GM19328 (cell line): ENCODE measurements at regions not wholly inside any gene's neighbourhood (a gene's known extent, or its start where the extent isn't known, plus 50 kb on each side); places are given as distances from the start of the nearest gene placed in this dataset.

ENCODE experiments used
- ATAC-seq: cut with Tn5 transposase; IDR thresholded peaks from one replicate; pipeline ENCODE4 v1.9.1; 2021; ENCODE audit warnings: mild to moderate bottlenecking, moderate library complexity; ENCODE audit not compliant: unreplicated experiment

DNA sequence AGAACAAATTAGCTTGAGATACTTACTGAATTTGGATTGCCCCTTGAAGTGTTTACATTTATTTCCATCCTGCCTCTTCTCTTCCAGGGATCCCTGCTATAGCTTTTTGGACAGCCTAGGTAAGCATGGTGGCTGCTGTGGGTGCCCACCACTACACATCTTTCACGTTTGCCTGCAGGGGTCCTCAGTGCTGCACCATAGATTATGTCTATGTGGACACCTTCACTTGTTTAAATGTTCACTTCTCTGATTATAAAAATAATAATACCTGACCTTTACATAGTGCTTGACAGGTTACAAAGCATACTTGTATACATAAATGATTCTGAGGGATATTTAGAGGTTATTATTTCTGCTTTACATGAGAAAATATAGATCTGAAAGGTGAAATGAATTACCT, 67.9 kb upstream of the SLC4A4 start:
- peak; percentile 50 for ATAC-seq

DNA sequence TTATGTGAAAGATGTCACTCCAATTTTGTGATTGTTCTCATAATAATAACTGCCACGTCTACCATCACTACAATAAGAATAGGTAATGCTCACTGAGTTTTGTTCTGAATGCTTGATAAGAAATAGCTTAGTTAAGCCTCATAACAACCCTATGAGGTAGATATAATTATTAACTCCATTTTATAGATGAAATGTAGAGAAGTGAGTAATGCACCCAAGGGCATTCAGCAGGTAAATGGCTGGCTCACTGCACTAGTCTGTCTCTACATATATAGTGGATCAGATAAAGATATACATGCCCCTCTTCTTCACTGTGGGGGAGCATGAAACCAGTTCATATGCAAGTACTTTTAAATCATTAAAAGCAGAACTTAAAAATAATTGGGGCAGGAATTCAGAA, 65.8 kb upstream of the SLC4A4 start:
- no peak for ATAC-seq

DNA sequence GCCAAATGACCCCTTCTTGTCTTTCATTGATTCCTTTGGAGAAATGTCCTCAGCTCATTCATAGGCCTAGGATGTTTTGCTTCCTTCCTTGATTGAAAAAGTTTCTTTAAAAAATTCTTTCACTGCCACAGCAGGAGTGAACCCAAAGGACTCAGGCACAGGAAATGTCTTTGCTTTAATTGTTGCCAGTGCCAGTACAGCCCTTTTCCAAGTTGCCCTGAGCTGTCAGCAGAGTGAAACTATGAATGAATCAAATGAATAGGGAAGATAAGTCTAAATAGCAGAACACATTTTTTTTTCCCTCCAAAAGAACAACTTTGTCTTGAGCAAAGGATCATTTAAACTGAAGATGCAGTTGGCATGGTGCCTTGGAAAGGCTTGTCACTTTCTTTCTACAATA, 63.8 kb upstream of the SLC4A4 start:
- no peak for ATAC-seq

DNA sequence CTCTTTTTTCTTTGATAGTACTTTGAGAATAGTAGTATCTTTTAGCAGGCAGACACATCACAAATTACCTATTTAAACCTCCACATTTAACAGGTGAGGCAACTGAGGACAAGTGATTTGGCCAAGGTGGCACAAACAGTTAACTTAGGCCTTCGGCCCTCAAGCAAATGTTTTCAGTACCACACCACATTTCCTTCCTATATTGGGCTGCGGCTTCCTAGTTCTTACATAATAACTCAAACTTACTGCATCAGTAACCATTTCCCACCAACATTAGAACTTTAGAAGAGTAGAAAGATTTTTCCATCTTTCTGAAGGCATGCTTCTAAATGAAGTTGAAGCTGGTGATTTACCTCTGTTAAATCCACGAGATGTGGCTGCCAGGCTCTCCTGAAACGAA, 63.2 kb upstream of the SLC4A4 start:
- no peak for ATAC-seq

DNA sequence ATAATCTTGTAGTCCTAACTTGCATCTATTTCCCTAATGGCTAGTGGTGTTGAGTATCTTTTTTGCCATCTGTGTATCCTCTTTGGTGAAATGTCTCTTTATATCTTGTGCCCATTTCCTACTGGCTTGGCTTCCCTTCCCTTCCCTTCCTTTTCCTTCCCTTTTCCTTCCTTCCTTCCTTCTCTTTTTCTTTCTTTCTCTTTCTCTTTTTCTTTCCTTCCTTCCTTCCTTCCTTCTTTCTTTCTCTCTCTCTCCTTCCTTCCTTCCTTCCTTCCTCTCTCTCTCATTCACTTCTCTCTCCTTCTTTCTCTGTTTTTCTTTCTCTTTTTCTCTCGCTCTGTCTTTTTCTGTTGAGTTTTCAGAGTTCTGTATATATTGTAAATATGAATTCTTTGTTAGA, 61.5 kb upstream of the SLC4A4 start:
- no peak for ATAC-seq

DNA sequence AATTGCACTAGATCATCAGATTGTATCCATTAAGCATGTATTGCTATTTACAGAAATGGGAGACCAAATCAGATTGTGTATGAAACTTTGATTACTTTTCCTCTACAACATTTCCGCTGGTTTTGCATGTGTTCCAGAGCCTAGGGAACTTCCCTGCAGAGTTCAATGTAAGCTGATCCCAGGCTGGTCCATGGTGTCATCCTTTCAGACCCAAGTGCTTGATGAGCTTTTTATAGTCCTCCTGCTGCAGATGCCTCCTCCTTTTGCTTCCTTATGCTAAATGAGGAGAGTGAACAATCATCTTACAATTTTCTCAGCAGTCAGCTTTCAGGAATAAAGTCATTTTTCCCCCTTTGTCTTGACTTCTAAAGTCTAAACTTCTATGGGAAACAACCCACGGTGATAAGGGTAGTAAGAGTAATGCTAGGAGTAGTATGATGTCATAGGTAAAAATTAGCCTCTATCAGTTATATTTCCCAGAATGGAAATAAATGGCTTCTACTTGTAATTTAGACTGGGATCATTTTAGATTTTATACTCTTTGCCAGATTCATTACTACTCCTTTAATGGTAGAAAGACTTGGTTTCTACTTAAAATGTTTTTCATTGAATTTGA, 55.1 kb upstream of the SLC4A4 start:
- no peak for ATAC-seq

DNA sequence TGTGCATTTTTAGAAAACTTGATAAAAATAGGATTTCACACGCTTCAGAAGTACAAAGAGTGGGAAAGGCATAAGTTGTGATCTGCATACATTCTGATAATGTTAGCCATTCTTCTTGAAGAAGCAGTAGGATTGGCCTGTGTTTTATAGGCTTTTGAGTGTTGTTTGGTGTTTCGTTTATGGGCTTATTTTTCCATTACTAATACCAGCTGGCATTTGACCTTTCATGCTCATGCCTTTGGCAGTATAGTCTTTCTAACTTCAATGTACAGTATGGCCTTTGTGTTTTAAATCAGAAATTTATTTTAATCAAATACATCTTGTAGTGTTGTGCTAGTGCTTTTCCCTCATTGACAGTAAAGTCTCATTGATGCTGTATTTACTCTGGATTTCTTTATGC, 51.5 kb upstream of the SLC4A4 start:
- no peak for ATAC-seq

DNA sequence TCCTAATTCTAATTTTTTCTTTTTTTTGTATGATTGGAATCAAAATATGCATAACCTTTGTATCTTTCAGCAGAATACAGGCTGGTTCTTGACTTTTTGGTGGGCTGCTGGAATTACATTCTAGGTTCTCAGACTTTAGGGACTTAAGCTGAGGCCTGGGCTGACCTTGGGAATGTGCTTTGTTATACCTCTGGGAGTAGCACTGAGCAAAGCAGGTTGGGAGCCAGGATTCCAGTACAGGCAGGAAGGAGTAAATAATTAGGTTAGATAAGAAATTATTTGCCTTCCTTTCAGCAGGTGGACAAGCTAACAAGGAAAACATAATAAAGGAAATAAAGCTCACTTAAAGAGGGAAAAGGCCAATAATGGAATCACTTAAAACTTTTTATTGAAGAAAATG, 49.9 kb upstream of the SLC4A4 start:
- ATAC-seq, result no peak
